ENCODE measurements at regions not wholly inside any gene's neighbourhood (a gene's known extent, or its start where the extent isn't known, plus 50 kb on each side); places are given as distances from the start of the nearest gene placed in this dataset.

DNA sequence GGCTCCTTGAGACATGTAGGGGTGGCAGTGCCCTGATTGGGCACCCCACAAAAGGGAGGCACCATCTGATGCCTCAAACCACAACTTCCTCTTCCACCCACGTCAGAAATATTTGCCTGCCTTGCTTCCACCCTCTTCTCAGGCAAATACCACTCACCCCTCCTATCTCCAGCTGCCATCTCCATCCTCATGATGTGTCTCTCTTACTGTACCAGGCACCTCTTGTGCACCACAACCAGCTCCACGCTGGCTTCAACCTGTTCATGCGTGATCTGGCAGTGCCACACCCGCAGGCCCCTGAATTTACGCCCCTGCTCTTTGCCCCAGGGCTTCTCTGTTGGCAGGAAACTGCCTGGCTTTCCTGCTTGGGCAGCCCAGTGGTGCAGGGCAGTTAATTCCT, 87.8 kb upstream of the HSPA9 start (continued):
- TF ChIP-seq, protein P1, sequence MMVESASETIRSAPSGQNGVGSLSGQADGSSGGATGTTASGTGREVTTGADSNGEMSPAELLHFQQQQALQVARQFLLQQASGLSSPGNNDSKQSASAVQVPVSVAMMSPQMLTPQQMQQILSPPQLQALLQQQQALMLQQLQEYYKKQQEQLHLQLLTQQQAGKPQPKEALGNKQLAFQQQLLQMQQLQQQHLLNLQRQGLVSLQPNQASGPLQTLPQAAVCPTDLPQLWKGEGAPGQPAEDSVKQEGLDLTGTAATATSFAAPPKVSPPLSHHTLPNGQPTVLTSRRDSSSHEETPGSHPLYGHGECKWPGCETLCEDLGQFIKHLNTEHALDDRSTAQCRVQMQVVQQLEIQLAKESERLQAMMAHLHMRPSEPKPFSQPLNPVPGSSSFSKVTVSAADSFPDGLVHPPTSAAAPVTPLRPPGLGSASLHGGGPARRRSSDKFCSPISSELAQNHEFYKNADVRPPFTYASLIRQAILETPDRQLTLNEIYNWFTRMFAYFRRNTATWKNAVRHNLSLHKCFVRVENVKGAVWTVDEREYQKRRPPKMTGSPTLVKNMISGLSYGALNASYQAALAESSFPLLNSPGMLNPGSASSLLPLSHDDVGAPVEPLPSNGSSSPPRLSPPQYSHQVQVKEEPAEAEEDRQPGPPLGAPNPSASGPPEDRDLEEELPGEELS (CRISPR knock-in tag; IDR thresholded peaks at IDR 0.05), result no peak

DNA sequence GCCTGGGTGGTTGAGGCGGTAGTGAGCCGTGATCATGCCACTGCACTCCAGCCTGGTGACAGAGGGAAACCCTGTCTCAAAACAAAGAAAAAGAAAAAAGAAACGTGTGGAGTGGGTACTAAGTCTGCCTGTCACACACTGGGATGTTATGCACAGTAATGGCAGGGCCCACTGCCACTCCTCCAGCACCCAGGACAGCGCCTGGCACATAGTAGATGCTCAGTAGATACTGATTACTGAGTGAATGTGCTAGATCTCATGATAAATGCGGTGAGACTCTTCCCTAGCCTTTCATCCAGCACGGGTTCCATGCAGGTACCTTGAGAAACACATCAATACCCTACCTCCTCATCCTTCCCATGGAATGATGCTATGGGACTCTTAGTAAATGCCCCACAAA, 87.4 kb upstream of the HSPA9 start:
- CTCF ChIA-PET, result interaction anchor here (1.5 kb wide), 1 partner anchor 9 kb away, joined by 3 read pairs; no protein-coding TSS in a partner anchor
- H3K4me3 Mint-ChIP-seq, result no peak overlapping the region
- TF ChIP-seq, protein P2, sequence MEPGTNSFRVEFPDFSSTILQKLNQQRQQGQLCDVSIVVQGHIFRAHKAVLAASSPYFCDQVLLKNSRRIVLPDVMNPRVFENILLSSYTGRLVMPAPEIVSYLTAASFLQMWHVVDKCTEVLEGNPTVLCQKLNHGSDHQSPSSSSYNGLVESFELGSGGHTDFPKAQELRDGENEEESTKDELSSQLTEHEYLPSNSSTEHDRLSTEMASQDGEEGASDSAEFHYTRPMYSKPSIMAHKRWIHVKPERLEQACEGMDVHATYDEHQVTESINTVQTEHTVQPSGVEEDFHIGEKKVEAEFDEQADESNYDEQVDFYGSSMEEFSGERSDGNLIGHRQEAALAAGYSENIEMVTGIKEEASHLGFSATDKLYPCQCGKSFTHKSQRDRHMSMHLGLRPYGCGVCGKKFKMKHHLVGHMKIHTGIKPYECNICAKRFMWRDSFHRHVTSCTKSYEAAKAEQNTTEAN (CRISPR knock-in tag; IDR thresholded peaks at IDR 0.05), result no peak
- TF ChIP-seq GTF2I (CRISPR knock-in tag; conservative IDR thresholded peaks at IDR 0.05), result no peak
- TF ChIP-seq NFATC4 (CRISPR knock-in tag; IDR thresholded peaks at IDR 0.05), result no peak
- TF ChIP-seq TEAD4 (CRISPR knock-in tag; IDR thresholded peaks at IDR 0.05), result no peak
- TF ChIP-seq, protein P3, sequence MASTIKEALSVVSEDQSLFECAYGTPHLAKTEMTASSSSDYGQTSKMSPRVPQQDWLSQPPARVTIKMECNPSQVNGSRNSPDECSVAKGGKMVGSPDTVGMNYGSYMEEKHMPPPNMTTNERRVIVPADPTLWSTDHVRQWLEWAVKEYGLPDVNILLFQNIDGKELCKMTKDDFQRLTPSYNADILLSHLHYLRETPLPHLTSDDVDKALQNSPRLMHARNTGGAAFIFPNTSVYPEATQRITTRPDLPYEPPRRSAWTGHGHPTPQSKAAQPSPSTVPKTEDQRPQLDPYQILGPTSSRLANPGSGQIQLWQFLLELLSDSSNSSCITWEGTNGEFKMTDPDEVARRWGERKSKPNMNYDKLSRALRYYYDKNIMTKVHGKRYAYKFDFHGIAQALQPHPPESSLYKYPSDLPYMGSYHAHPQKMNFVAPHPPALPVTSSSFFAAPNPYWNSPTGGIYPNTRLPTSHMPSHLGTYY (CRISPR knock-in tag; IDR thresholded peaks at IDR 0.05), result no peak
- TF ChIP-seq, protein P1 (CRISPR knock-in tag; IDR thresholded peaks at IDR 0.05), result no peak

DNA sequence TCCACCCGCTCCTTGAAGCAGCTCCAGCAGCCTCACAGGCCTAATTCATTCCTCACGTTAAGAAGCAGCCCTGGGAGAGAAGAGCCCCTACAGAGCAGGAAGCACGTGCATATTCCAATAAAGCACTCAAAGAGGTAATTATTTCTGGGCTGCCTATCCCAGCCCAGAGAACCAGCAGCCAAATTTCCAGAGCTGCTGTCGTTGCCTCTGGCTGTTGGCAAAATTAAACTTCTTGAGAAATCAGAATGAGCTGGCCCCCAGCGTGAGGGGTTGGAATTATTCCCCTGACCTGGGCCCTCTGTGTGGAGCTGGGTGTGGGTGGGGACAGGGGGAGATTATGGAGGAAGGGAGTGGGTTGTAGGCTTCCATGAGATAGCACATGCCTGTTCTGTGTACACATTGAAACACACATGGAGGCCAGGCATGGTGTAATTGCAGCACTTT, 86.8 kb upstream of the HSPA9 start:
- Mint-ChIP-seq H3K27me3 (ENCODE audit: low read depth) (peaks cover 3% of the 10 kb centered on the region; the same call in 1 of the 2 replicates), H3K9me3 (no peaks in the 10 kb centered on the region), H3K36me3 (no peaks in the 10 kb centered on the region), H3K27ac (no peak overlapping the region), H3K4me1 (peaks cover 22% of the 10 kb centered on the region), H3K4me3 (no peak overlapping the region)
- DNase-seq (ENCODE audit: low spot score), result no peak
- peak; percentile 17; the same call in 1 of the 2 replicates for ATAC-seq
- CTCF ChIA-PET, result interaction anchor here (0.7 to 1.5 kb wide), 2 partner anchors 9 to 82 kb away, joined by 3 read pairs; no protein-coding TSS in a partner anchor
- POLR2A ChIA-PET, result no interaction called here
- TF ChIP-seq SMAD3 (CRISPR knock-in tag; IDR thresholded peaks at IDR 0.05; ENCODE audit: borderline replicate concordance) (no peak), PRRX2 (CRISPR knock-in tag; IDR thresholded peaks at IDR 0.05) (no peak), TEAD4 (CRISPR knock-in tag; IDR thresholded peaks at IDR 0.05) (no peak), GABPB1 (CRISPR knock-in tag; IDR thresholded peaks at IDR 0.05) (no peak), FOXK1 (CRISPR knock-in tag; IDR thresholded peaks at IDR 0.05) (no peak)
- TF ChIP-seq, protein P4, sequence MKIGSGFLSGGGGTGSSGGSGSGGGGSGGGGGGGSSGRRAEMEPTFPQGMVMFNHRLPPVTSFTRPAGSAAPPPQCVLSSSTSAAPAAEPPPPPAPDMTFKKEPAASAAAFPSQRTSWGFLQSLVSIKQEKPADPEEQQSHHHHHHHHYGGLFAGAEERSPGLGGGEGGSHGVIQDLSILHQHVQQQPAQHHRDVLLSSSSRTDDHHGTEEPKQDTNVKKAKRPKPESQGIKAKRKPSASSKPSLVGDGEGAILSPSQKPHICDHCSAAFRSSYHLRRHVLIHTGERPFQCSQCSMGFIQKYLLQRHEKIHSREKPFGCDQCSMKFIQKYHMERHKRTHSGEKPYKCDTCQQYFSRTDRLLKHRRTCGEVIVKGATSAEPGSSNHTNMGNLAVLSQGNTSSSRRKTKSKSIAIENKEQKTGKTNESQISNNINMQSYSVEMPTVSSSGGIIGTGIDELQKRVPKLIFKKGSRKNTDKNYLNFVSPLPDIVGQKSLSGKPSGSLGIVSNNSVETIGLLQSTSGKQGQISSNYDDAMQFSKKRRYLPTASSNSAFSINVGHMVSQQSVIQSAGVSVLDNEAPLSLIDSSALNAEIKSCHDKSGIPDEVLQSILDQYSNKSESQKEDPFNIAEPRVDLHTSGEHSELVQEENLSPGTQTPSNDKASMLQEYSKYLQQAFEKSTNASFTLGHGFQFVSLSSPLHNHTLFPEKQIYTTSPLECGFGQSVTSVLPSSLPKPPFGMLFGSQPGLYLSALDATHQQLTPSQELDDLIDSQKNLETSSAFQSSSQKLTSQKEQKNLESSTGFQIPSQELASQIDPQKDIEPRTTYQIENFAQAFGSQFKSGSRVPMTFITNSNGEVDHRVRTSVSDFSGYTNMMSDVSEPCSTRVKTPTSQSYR (CRISPR knock-in tag; IDR thresholded peaks at IDR 0.05), result no peak
- TF ChIP-seq, protein P5, sequence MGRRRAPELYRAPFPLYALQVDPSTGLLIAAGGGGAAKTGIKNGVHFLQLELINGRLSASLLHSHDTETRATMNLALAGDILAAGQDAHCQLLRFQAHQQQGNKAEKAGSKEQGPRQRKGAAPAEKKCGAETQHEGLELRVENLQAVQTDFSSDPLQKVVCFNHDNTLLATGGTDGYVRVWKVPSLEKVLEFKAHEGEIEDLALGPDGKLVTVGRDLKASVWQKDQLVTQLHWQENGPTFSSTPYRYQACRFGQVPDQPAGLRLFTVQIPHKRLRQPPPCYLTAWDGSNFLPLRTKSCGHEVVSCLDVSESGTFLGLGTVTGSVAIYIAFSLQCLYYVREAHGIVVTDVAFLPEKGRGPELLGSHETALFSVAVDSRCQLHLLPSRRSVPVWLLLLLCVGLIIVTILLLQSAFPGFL (CRISPR knock-in tag; IDR thresholded peaks at IDR 0.05; ENCODE audit: borderline replicate concordance), result no peak
- TF ChIP-seq, protein P6, sequence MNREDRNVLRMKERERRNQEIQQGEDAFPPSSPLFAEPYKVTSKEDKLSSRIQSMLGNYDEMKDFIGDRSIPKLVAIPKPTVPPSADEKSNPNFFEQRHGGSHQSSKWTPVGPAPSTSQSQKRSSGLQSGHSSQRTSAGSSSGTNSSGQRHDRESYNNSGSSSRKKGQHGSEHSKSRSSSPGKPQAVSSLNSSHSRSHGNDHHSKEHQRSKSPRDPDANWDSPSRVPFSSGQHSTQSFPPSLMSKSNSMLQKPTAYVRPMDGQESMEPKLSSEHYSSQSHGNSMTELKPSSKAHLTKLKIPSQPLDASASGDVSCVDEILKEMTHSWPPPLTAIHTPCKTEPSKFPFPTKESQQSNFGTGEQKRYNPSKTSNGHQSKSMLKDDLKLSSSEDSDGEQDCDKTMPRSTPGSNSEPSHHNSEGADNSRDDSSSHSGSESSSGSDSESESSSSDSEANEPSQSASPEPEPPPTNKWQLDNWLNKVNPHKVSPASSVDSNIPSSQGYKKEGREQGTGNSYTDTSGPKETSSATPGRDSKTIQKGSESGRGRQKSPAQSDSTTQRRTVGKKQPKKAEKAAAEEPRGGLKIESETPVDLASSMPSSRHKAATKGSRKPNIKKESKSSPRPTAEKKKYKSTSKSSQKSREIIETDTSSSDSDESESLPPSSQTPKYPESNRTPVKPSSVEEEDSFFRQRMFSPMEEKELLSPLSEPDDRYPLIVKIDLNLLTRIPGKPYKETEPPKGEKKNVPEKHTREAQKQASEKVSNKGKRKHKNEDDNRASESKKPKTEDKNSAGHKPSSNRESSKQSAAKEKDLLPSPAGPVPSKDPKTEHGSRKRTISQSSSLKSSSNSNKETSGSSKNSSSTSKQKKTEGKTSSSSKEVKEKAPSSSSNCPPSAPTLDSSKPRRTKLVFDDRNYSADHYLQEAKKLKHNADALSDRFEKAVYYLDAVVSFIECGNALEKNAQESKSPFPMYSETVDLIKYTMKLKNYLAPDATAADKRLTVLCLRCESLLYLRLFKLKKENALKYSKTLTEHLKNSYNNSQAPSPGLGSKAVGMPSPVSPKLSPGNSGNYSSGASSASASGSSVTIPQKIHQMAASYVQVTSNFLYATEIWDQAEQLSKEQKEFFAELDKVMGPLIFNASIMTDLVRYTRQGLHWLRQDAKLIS (CRISPR knock-in tag; IDR thresholded peaks at IDR 0.05; ENCODE audit: borderline replicate concordance), result no peak

More for the DNA sequence above, 87.4 kb upstream of the HSPA9 start:
- ATAC-seq (no peak), DNase-seq (ENCODE audit: low spot score) (no peak)
- no peaks in the 10 kb centered on the region for H3K27me3 Mint-ChIP-seq (ENCODE audit: low read depth)
- peaks cover 21% of the 10 kb centered on the region for H3K4me1 Mint-ChIP-seq
- POLR2A ChIA-PET, result no interaction called here
- H3K27ac Mint-ChIP-seq, result no peak overlapping the region
- no peaks in the 10 kb centered on the region for H3K36me3 Mint-ChIP-seq
- H3K9me3 Mint-ChIP-seq, result no peaks in the 10 kb centered on the region
